Spleen (tissue), 7 donors: ENCODE measurements at regions not wholly inside any gene's neighbourhood (a gene's known extent, or its start where the extent isn't known, plus 50 kb on each side); places are given as distances from the start of the nearest gene placed in this dataset.

Source experiments
- POLR2A ChIP-seq, 3 donors: fragments of 450-650 bp; IDR thresholded peaks; one replicate each; pipeline ENCODE4 v1.5.1; 2017; ENCODE audit warnings: antibody characterized with exemption in 3 of 3, mild to moderate bottlenecking in 1 of 3
- TF ChIP-seq, protein P1 (sequence below), 11 experiments: fragments of 200-600 bp in 7 of 11; fragments of 450-650 bp in 4 of 11; sonication (generic) in 4 of 11; IDR thresholded peaks in 8 of 11; conservative IDR thresholded peaks in 3 of 11; 1 replicate in 7 of 11; 2 replicates in 4 of 11; pipeline versions ENCODE4 v1.4.0 to v1.8.0; 2016 to 2021; ENCODE audit warnings: antibody characterized with exemption in 11 of 11, inconsistent platforms in 4 of 11, mild to moderate bottlenecking in 1 of 11
- donor health status: DM: no; HTN: no; CAD: no; lungs with moderate emphysema.
- donor health status: DM: no; HTN: no; CAD: no.
- donor health status: DM: no; HTN: no; CAD: no.

DNA sequence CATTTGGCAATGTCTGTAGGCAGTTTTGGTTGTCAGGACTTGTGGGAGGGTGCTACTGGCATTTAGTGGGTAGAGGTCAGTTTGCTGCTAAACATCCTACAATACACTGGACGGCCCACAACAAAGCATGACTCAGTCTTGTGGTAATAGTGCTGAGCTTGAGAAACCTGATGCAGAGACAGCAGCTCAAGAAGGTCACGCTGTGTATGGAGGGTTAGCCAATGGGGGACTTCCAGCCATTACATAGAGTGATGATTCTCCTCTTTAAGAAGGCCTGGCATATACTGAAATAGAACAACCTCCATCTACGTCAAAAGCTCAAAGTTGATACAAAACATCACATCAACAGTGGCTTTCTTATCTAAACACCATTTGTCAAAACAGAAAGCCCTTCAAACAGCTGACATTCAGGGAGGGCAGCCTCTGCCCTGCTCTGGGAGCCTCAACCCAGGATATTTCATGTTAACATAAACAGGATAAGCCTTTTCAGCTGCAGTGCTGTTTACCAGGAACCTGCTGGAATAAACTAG is 143.0 kb downstream of the GPBP1 start:
- TF ChIP-seq, protein P1, sequence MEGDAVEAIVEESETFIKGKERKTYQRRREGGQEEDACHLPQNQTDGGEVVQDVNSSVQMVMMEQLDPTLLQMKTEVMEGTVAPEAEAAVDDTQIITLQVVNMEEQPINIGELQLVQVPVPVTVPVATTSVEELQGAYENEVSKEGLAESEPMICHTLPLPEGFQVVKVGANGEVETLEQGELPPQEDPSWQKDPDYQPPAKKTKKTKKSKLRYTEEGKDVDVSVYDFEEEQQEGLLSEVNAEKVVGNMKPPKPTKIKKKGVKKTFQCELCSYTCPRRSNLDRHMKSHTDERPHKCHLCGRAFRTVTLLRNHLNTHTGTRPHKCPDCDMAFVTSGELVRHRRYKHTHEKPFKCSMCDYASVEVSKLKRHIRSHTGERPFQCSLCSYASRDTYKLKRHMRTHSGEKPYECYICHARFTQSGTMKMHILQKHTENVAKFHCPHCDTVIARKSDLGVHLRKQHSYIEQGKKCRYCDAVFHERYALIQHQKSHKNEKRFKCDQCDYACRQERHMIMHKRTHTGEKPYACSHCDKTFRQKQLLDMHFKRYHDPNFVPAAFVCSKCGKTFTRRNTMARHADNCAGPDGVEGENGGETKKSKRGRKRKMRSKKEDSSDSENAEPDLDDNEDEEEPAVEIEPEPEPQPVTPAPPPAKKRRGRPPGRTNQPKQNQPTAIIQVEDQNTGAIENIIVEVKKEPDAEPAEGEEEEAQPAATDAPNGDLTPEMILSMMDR (IDR thresholded peaks at IDR 0.05 in 8 of 11, conservative IDR thresholded peaks at IDR 0.05 in 3 of 11), result no peak
- no peak for TF ChIP-seq POLR2A (IDR thresholded peaks at IDR 0.05)
